Panc1 (cell line): ENCODE measurements at regions not wholly inside any gene's neighbourhood (a gene's known extent, or its start where the extent isn't known, plus 50 kb on each side); places are given as distances from the start of the nearest gene placed in this dataset.

Experiments used
- CTCF ChIP-seq: fragments of 450-650 bp; IDR thresholded peaks from 2 replicates; pipeline ENCODE4 v1.5.1; 2017; ENCODE audit warnings: mild to moderate bottlenecking
- REST ChIP-seq, 2 experiments: IDR thresholded peaks; 2 replicates each; pipeline ENCODE4 v1.6.1; 2011 to 2012; ENCODE audit warnings: low read depth in 2 of 2, control low read depth in 1 of 2, low read length in 1 of 2, mild to moderate bottlenecking in 1 of 2, moderate library complexity in 1 of 2; ENCODE audit not compliant: insufficient read depth in 1 of 2

GRCh38 chr20:51286758-51287157 is 255.8 kb downstream of the NFATC2 start:
- TF ChIP-seq CTCF, result no peak
- TF ChIP-seq REST (IDR thresholded peaks at IDR 0.05; ENCODE audit: insufficient read depth in 1 of 2, low read depth in 2 of 2, low read length in 1 of 2), result no peak
